GM12891 (cell line): ENCODE measurements at regions not wholly inside any gene's neighbourhood (a gene's known extent, or its start where the extent isn't known, plus 50 kb on each side); places are given as distances from the start of the nearest gene placed in this dataset.

ENCODE experiments used
- DNase-seq: peaks from one replicate; pipeline ENCODE4 v3.0.0; 2011; ENCODE audit warnings: low spot score; ENCODE audit not compliant: insufficient read length
- FAIRE-seq: peaks from 2 replicates; lab custom pipeline; 2011; peaks lifted over from hg19 to GRCh38; lab: Jason Lieb, UNC
- PAX5 ChIP-seq: IDR thresholded peaks from 2 replicates; pipeline ENCODE4 v1.6.1; 2011; ENCODE audit warnings: low read length, moderate library complexity, mild to moderate bottlenecking; ENCODE audit not compliant: insufficient read depth, severe bottlenecking
- POLR2A ChIP-seq: IDR thresholded peaks from 2 replicates; pipeline ENCODE4 v1.6.1; 2011; ENCODE audit warnings: low read depth, low read length, control low read depth
- POLR2AphosphoS5 ChIP-seq: IDR thresholded peaks from 2 replicates; pipeline ENCODE4 v1.6.1; 2011; ENCODE audit warnings: low read depth, low read length, control low read depth
- POU2F2 ChIP-seq: IDR thresholded peaks from 2 replicates; pipeline ENCODE4 v1.6.1; 2011; ENCODE audit warnings: low read depth, mild to moderate bottlenecking, control low read depth, low read length, moderate library complexity
- SPI1 ChIP-seq: IDR thresholded peaks from 2 replicates; pipeline ENCODE4 v1.6.1; 2011; ENCODE audit warnings: low read depth, low read length, control low read depth
- TAF1 ChIP-seq: IDR thresholded peaks from 2 replicates; pipeline ENCODE4 v1.6.1; 2011; ENCODE audit warnings: low read depth, low read length, control low read depth

- TF ChIP-seq SPI1 (no peak), PAX5 (no peak), TAF1 (no peak), POU2F2 (no peak), POLR2A (no peak), POLR2AphosphoS5 (no peak)
- FAIRE-seq = no peak
These were observed 106.8 kb downstream of the IZUMO3 start for GRCh38 chr9:24438876-24439275.

GRCh38 chr9:24436761-24437160 is 108.9 kb downstream of the IZUMO3 start:
- FAIRE-seq (no peak), DNase-seq (no peak)
- TF ChIP-seq POU2F2 (no peak), POLR2A (no peak), PAX5 (no peak), SPI1 (no peak), TAF1 (no peak), POLR2AphosphoS5 (no peak)

More at GRCh38 chr9:24438876-24439275, 106.8 kb downstream of the IZUMO3 start:
- no peak for DNase-seq

- no peak for DNase-seq
- TF ChIP-seq POU2F2 = no peak
- no peak for TF ChIP-seq TAF1
- no peak for TF ChIP-seq PAX5
- TF ChIP-seq SPI1 = no peak
- no peak for TF ChIP-seq POLR2AphosphoS5
- TF ChIP-seq POLR2A = no peak
- no peak for FAIRE-seq
These were observed 111.5 kb downstream of the IZUMO3 start for GRCh38 chr9:24434183-24434582.

GRCh38 chr9:24416136-24416535 is 129.6 kb downstream of the IZUMO3 start:
- DNase-seq = no peak
- no peak for FAIRE-seq
- TF ChIP-seq POLR2AphosphoS5 (no peak), SPI1 (no peak), POLR2A (no peak), POU2F2 (no peak), PAX5 (no peak), TAF1 (no peak)

- no peak for TF ChIP-seq PAX5
- TF ChIP-seq TAF1 = no peak
- no peak for TF ChIP-seq POLR2AphosphoS5
- TF ChIP-seq SPI1 = no peak
- TF ChIP-seq POLR2A = no peak
- DNase-seq (no peak), FAIRE-seq (no peak)
These were observed 132.0 kb downstream of the IZUMO3 start for GRCh38 chr9:24413651-24414050.

GRCh38 chr9:24398466-24398865 is 147.2 kb downstream of the IZUMO3 start:
- TF ChIP-seq POU2F2 = no peak
- TF ChIP-seq SPI1 = no peak
- TF ChIP-seq PAX5 = no peak
- TF ChIP-seq TAF1 = no peak
- no peak for TF ChIP-seq POLR2A
- no peak for TF ChIP-seq POLR2AphosphoS5
- no peak for FAIRE-seq

GRCh38 chr9:24391095-24391494 is 154.6 kb downstream of the IZUMO3 start:
- FAIRE-seq = no peak
- DNase-seq = no peak

More at GRCh38 chr9:24398466-24398865, 147.2 kb downstream of the IZUMO3 start:
- DNase-seq = no peak

GRCh38 chr9:24385077-24385476 is 160.6 kb downstream of the IZUMO3 start:
- DNase-seq = no peak
- TF ChIP-seq POU2F2 (no peak), POLR2A (no peak), TAF1 (no peak), SPI1 (no peak), POLR2AphosphoS5 (no peak), PAX5 (no peak)
- FAIRE-seq = no peak

More at GRCh38 chr9:24391095-24391494, 154.6 kb downstream of the IZUMO3 start:
- TF ChIP-seq PAX5 = no peak
- no peak for TF ChIP-seq SPI1
- TF ChIP-seq POU2F2 = no peak
- no peak for TF ChIP-seq POLR2A

GRCh38 chr9:24382566-24382965 is 163.1 kb downstream of the IZUMO3 start:
- FAIRE-seq (no peak), DNase-seq (no peak)
- no peak for TF ChIP-seq PAX5
- TF ChIP-seq POU2F2 = no peak
- no peak for TF ChIP-seq POLR2A
- no peak for TF ChIP-seq TAF1
- no peak for TF ChIP-seq POLR2AphosphoS5
- no peak for TF ChIP-seq SPI1

- DNase-seq (no peak), FAIRE-seq (no peak)
- no peak for TF ChIP-seq POLR2A
- TF ChIP-seq TAF1 = no peak
- TF ChIP-seq POLR2AphosphoS5 = no peak
- TF ChIP-seq POU2F2 = no peak
- TF ChIP-seq SPI1 = no peak
- TF ChIP-seq PAX5 = no peak
These were observed 164.5 kb downstream of the IZUMO3 start for GRCh38 chr9:24381205-24381604.
